ENCODE measurements at regions not wholly inside any gene's neighbourhood (a gene's known extent, or its start where the extent isn't known, plus 50 kb on each side); places are given as distances from the start of the nearest gene placed in this dataset.

DNA sequence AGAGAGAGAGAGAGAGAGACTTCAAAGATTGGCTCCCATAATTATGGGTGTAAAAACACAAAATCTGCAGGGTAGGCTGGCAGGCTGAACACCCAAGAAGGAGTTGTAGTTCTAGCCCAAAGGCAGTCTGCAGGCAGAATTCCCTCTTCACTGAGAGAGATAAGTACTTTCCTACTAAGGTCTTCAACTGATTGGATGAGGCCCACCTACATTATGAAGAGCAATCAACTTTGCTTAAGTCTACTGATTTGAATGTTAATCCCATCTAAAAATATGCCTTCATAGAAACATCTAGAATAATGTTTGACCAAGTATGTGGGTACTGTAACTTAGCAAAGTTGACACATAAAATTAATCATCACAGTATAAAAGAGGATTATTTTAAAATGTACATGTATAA, 949.7 kb downstream of the HACE1 start:
- TF ChIP-seq, protein P1, sequence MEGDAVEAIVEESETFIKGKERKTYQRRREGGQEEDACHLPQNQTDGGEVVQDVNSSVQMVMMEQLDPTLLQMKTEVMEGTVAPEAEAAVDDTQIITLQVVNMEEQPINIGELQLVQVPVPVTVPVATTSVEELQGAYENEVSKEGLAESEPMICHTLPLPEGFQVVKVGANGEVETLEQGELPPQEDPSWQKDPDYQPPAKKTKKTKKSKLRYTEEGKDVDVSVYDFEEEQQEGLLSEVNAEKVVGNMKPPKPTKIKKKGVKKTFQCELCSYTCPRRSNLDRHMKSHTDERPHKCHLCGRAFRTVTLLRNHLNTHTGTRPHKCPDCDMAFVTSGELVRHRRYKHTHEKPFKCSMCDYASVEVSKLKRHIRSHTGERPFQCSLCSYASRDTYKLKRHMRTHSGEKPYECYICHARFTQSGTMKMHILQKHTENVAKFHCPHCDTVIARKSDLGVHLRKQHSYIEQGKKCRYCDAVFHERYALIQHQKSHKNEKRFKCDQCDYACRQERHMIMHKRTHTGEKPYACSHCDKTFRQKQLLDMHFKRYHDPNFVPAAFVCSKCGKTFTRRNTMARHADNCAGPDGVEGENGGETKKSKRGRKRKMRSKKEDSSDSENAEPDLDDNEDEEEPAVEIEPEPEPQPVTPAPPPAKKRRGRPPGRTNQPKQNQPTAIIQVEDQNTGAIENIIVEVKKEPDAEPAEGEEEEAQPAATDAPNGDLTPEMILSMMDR (conservative IDR thresholded peaks at IDR 0.05; ENCODE audit: low read depth, low read length): no peak
- no peak for TF ChIP-seq EZH2 (IDR thresholded peaks at IDR 0.05; ENCODE audit: low read length, unreplicated experiment)

All from PC-3 (cell line).